GM21786 (cell line): ENCODE measurements at regions not wholly inside any gene's neighbourhood (a gene's known extent, or its start where the extent isn't known, plus 50 kb on each side); places are given as distances from the start of the nearest gene placed in this dataset.

Experiments
- ATAC-seq: cut with Tn5 transposase; IDR thresholded peaks from one replicate; pipeline ENCODE4 v1.9.1; 2021; ENCODE audit not compliant: unreplicated experiment

DNA sequence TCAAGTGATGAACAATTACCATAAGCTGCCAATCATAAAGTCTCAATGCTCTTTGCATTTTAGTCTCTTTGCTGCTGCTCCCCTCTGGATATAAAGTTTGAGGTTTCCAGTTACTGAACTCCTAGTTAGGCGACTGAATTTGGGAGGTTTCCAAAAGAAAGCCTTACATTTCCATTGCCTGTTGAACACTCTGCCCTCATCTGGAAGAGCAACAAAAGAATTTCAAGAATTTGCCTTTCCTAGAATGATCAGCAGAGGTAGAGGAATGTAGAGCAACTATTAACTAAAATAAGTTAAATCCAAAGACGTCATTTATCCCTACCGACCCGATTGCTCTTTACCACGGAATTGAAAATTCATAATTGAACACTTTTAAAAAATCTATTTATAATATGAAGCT is 53.4 kb upstream of the PRICKLE2 start:
- ATAC-seq, result no peak

DNA sequence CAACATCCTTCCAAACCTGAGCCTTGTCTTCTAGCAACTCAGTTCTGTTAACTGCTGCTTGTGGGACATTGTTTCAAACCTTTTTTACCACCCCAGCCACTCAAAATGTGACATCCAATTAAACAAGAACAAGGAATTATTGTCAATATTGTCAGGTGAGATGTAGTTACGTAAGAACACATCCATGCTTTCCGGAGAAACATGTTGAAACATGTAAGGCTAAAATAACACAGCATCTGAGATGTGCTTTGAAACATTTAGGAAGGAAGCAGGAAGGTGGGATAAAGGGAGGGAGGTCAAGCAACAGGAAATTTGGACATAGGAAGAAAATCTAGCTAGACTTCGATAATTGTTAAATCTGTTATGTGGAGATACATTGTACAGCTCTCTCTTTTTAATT is 50.9 kb upstream of the PRICKLE2 start:
- ATAC-seq, result no peak
